Gastrocnemius medialis (tissue), 4 donors: ENCODE measurements at regions not wholly inside any gene's neighbourhood (a gene's known extent, or its start where the extent isn't known, plus 50 kb on each side); places are given as distances from the start of the nearest gene placed in this dataset.

Source experiments
- ATAC-seq, 2 donors: fragments of 150-250 bp; one replicate each; pipeline ENCODE4 v1.9.1; 2016
- DNase-seq, 2 donors: peaks; one replicate each; pipeline ENCODE4 v3.0.0-alpha.2; 2019
- H3K27ac ChIP-seq, 4 donors: fragments of 200-600 bp; sonication (generic); 1 replicate in 1 of 4; 2 replicates in 3 of 4; pipeline ENCODE4 v1.5.1; 2016 to 2018; ENCODE audit warnings: mild to moderate bottlenecking in 2 of 4, moderate library complexity in 1 of 4
- H3K27me3 ChIP-seq, 3 donors: fragments of 200-600 bp; sonication (generic) in 2 of 3; 1 replicate in 1 of 3; 2 replicates in 2 of 3; pipeline versions ENCODE4 v1.5.1 to v1.6.0; 2016 to 2019; ENCODE audit warnings: mild to moderate bottlenecking in 1 of 3, moderate library complexity in 1 of 3
- H3K36me3 ChIP-seq, 2 donors: fragments of 200-600 bp; sonication (generic) in 1 of 2; one replicate each; pipeline ENCODE4 v1.5.1; 2017 to 2018
- H3K4me1 ChIP-seq, 2 donors: fragments of 200-600 bp; sonication (generic) in 1 of 2; one replicate each; pipeline ENCODE4 v1.5.1; 2016 to 2017; ENCODE audit warnings: mild to moderate bottlenecking in 2 of 2
- H3K4me3 ChIP-seq, 4 donors: fragments of 200-600 bp; sonication (generic) in 3 of 4; 1 replicate in 1 of 4; 2 replicates in 3 of 4; pipeline ENCODE4 v1.5.1; 2016 to 2019; ENCODE audit warnings: mild to moderate bottlenecking in 2 of 4
- H3K9me3 ChIP-seq, 3 donors: fragments of 200-600 bp; sonication (generic) in 2 of 3; 1 replicate in 1 of 3; 2 replicates in 2 of 3; pipeline ENCODE4 v1.5.1; 2016 to 2019
- CTCF ChIP-seq, 5 experiments: fragments of 450-650 bp in 3 of 5; fragments of 200-600 bp in 2 of 5; sonication (generic) in 2 of 5; IDR thresholded peaks in 4 of 5; conservative IDR thresholded peaks in 1 of 5; 1 replicate in 4 of 5; 2 replicates in 1 of 5; pipeline ENCODE4 v1.5.1; 2016 to 2019; ENCODE audit warnings: antibody characterized with exemption in 5 of 5, mild to moderate bottlenecking in 3 of 5, moderate library complexity in 3 of 5
- POLR2A ChIP-seq, 2 donors: fragments of 450-650 bp; IDR thresholded peaks; one replicate each; pipeline ENCODE4 v1.6.1; 2017; ENCODE audit warnings: antibody characterized with exemption in 2 of 2, mild to moderate bottlenecking in 2 of 2, moderate library complexity in 2 of 2
- in situ Hi-C, 4 donors: fragments of 200-750 bp; cut with MboI; loops; one replicate each; pipeline versions ENCODE4 v1.15.0 to v1.8.0; 2017; ENCODE audit warnings: low sequenced_read_pairs in 4 of 4
- intact Hi-C: fragments of 100-400 bp; cut with DNase I; formaldehyde crosslinking; loops from one replicate; pipeline ENCODE4 v1.15.1; 2023; ENCODE audit warnings: low total_unique reads

DNA sequence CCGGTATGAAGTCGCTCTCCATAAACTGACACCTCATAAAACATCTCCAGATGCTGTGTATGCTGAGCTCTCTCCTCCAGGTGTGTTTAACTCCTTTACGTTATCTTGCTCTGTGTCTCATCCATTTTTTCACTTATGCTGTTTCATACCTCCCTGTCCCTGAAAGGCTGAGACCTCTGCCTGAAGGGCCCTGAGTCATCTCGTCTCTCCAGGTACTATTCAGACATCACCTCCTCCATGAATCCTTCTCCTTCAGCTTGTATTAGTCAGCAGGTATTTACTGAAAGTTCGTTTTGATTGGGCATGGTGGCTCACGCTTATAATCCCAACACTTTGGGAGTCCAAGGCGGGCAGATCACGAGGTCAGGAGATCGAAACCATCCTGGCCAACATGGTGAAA, 244.5 kb upstream of the EPHA4 start:
- TF ChIP-seq CTCF (IDR thresholded peaks at IDR 0.05 in 4 of 5, conservative IDR thresholded peaks at IDR 0.05 in 1 of 5) (no peak), POLR2A (IDR thresholded peaks at IDR 0.05) (no peak)
- Histone ChIP-seq H3K27me3 (no peaks in the 10 kb centered on the region), H3K4me1 (no peaks in the 10 kb centered on the region), H3K4me3 (no peak overlapping the region), H3K27ac (no peak overlapping the region), H3K36me3 (no peaks in the 10 kb centered on the region), H3K9me3 (no peaks in the 10 kb centered on the region)
- in situ Hi-C loops = no loop called here
- ATAC-seq (no peak), DNase-seq (no peak)
- intact Hi-C loops = no loop called here

DNA sequence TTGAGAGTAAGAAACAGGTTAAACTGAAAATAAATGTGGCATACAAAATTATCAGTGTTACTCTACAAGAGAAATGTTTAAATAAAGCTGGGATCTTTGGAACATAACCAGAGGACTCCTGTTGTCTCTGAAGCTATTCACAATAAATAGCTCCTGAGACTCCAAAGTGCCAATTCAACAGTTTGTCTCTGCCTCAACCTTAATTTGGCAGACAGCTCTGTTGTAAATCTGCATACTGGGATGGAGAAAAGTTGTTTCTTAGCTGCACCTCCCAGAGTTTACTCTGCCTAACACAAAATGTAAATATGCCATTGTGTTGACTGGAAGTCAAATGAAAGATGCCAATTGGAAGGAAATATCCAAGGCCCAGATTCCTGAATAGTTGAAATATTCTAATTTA, 238.5 kb upstream of the EPHA4 start:
- ATAC-seq (no peak), DNase-seq (no peak)
- intact Hi-C loops (no loop called here), in situ Hi-C loops (no loop called here)
- Histone ChIP-seq H3K27me3 (no peaks in the 10 kb centered on the region), H3K27ac (no peak overlapping the region), H3K4me1 (no peaks in the 10 kb centered on the region), H3K9me3 (no peaks in the 10 kb centered on the region), H3K36me3 (no peaks in the 10 kb centered on the region), H3K4me3 (no peak overlapping the region)
- TF ChIP-seq POLR2A (IDR thresholded peaks at IDR 0.05) = no peak
- no peak for TF ChIP-seq CTCF (IDR thresholded peaks at IDR 0.05 in 4 of 5, conservative IDR thresholded peaks at IDR 0.05 in 1 of 5)

DNA sequence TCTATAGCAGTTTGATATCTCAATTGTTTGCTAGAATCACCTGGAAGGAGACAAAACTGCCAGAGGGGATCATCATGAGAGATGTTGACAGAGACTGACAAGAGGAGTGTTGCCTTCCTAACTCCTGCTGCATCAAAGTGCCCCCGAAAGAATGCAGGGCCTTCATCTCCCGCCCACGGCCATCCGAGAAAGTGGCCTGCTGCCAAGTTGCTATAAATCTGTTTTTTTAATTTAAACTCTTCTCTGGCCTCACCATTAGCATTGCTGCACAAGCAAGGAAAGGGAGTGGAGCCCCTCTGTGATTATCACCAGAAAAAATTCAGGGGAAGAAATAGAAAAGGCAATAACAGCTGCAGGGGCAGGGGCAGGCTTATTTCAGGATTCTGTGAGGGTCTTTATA, 238.1 kb upstream of the EPHA4 start:
- no peaks in the 10 kb centered on the region for H3K36me3 ChIP-seq
- H3K4me3 ChIP-seq = no peak overlapping the region
- DNase-seq (no peak), ATAC-seq (no peak)
- no peaks in the 10 kb centered on the region for H3K9me3 ChIP-seq
- intact Hi-C loops (no loop called here), in situ Hi-C loops (no loop called here)
- no peak for TF ChIP-seq CTCF (IDR thresholded peaks at IDR 0.05 in 4 of 5, conservative IDR thresholded peaks at IDR 0.05 in 1 of 5)
- TF ChIP-seq POLR2A (IDR thresholded peaks at IDR 0.05) = no peak
- no peak overlapping the region for H3K27ac ChIP-seq
- H3K27me3 ChIP-seq = no peaks in the 10 kb centered on the region
- H3K4me1 ChIP-seq = no peaks in the 10 kb centered on the region

DNA sequence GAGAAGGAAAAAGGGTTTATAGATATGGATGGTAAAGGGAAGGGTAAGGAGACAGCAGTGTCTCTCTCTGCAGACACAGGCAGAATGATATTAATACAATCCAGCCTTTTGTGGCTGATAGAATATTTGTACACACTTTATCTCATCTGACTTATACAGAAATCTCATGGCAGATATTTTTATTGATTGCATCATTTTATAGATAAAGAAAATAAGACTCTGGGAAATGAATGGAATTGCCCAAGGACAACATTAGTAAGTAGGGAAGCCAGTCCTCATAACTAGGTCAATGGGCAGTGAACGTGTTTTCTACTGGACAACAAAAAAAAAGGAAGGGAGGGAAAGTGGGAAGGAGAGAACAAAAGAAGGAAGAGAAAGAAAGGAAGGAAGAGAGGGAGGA, 236.4 kb upstream of the EPHA4 start:
- TF ChIP-seq POLR2A (IDR thresholded peaks at IDR 0.05) = no peak
- TF ChIP-seq CTCF (IDR thresholded peaks at IDR 0.05 in 4 of 5, conservative IDR thresholded peaks at IDR 0.05 in 1 of 5) = no peak
- no peak overlapping the region for H3K27ac ChIP-seq
- H3K27me3 ChIP-seq = no peaks in the 10 kb centered on the region
- intact Hi-C loops (no loop called here), in situ Hi-C loops (no loop called here)
- H3K4me1 ChIP-seq = no peaks in the 10 kb centered on the region
- no peak overlapping the region for H3K4me3 ChIP-seq
- no peaks in the 10 kb centered on the region for H3K9me3 ChIP-seq
- H3K36me3 ChIP-seq = no peaks in the 10 kb centered on the region
- no peak for DNase-seq
- no peak for ATAC-seq

- in situ Hi-C loops = no loop called here
- intact Hi-C loops = no loop called here
- ATAC-seq = no peak
Measured at GRCh38 chr2:221807706-221808105, 235.6 kb upstream of the EPHA4 start.

More at GRCh38 chr2:221807706-221808105, 235.6 kb upstream of the EPHA4 start:
- H3K27me3 ChIP-seq = no peaks in the 10 kb centered on the region
- no peak for TF ChIP-seq POLR2A (IDR thresholded peaks at IDR 0.05)
- no peak for TF ChIP-seq CTCF (IDR thresholded peaks at IDR 0.05 in 4 of 5, conservative IDR thresholded peaks at IDR 0.05 in 1 of 5)
- H3K9me3 ChIP-seq = no peaks in the 10 kb centered on the region
- no peak overlapping the region for H3K4me3 ChIP-seq
- H3K4me1 ChIP-seq = no peaks in the 10 kb centered on the region
- no peaks in the 10 kb centered on the region for H3K36me3 ChIP-seq
- DNase-seq = no peak
- no peak overlapping the region for H3K27ac ChIP-seq
